HCT116 (cell line): ENCODE measurements at regions not wholly inside any gene's neighbourhood (a gene's known extent, or its start where the extent isn't known, plus 50 kb on each side); places are given as distances from the start of the nearest gene placed in this dataset.

Experiments
- ATAC-seq: fragments of 200-7000 bp; cut with Tn5 transposase; 2 replicates; pipeline ENCODE4 v1.9.1; 2020; ENCODE audit warnings: mild to moderate bottlenecking, moderate library complexity
- BruUV-seq: library from RNA; stranded (reverse); fragments of 400-500 nt; replicated peaks from 2 replicates; lab custom pipeline; 2021; lab: Mats Ljungman, UMichigan
- CTCF ChIA-PET: fragments of 300-600 bp; sonication (Branson Sonifier 250); formaldehyde crosslinking; loops from one replicate; lab custom pipeline; 2021; ENCODE audit warnings: antibody characterized with exemption; lab: Charles Lee
- POLR2A ChIA-PET: fragments of 300-600, 350-600 bp; sonication (Branson Sonifier 250); formaldehyde crosslinking; loops from one replicate; lab custom pipeline; 2021; ENCODE audit warnings: antibody characterized with exemption; lab: Charles Lee
- RAD21 ChIA-PET, 2 experiments: fragments of 300-600 bp; sonication (Branson Sonifier 250); formaldehyde crosslinking; loops; one replicate each; lab custom pipeline; 2023; ENCODE audit warnings: low total read pairs in 2 of 2; ENCODE audit not compliant: uncharacterized antibody in 2 of 2, unreplicated experiment in 2 of 2, low non-redundant PET in 1 of 2; lab: Charles Lee
- DNase-seq: peaks from one replicate; pipeline ENCODE4 v3.0.0-alpha.2; 2010; ENCODE audit warnings: low read depth, low spot score
- H2AFZ ChIP-seq: fragments of 200-600 bp; shearing (Covaris generic), sonication (generic); 2 replicates; pipeline ENCODE4 v1.6.1; 2017; ENCODE audit warnings: low read depth, mixed run types, mixed read lengths, antibody characterized with exemption, low read length; ENCODE audit not compliant: poor library complexity, severe bottlenecking
- H3K27ac ChIP-seq: 2 replicates; pipeline ENCODE4 v1.5.1; 2012; ENCODE audit warnings: low read depth, low read length
- H3K27me3 ChIP-seq: fragments of 200-600 bp; sonication (generic); 2 replicates; pipeline ENCODE4 v1.6.1; 2016; ENCODE audit warnings: mixed run types, low read length, mixed read lengths; ENCODE audit not compliant: insufficient read depth
- H3K36me3 ChIP-seq, 2 experiments: fragments of 200-500 bp in 1 of 2; fragments of 200-600 bp in 1 of 2; sonication (Bioruptor generic) in 1 of 2; sonication (generic) in 1 of 2; 2 replicates each; pipeline versions ENCODE4 v1.5.1 to v1.6.1; 2014 to 2016; ENCODE audit warnings: low read length in 2 of 2, inconsistent platforms in 1 of 2, mixed read lengths in 1 of 2, mixed run types in 1 of 2; ENCODE audit not compliant: insufficient read depth in 2 of 2, control insufficient read depth in 1 of 2
- H3K4me1 ChIP-seq, 2 experiments: fragments of 200-600 bp in 1 of 2; sonication (generic) in 1 of 2; 2 replicates each; pipeline versions ENCODE4 v1.5.1 to v1.6.1; 2012 to 2017; ENCODE audit warnings: low read length in 2 of 2, inconsistent platforms in 1 of 2, mild to moderate bottlenecking in 1 of 2, mixed read lengths in 1 of 2, mixed run types in 1 of 2, moderate library complexity in 1 of 2; ENCODE audit not compliant: insufficient read depth in 2 of 2, control insufficient read depth in 1 of 2
- H3K4me2 ChIP-seq: fragments of 200-600 bp; sonication (generic); 2 replicates; pipeline ENCODE4 v1.6.1; 2017; ENCODE audit warnings: mixed run types, low read length, mixed read lengths
- H3K4me3 ChIP-seq, 2 experiments: fragments of 200-600 bp in 1 of 2; sonication (generic) in 1 of 2; replicated peaks in 1 of 2; 2 replicates each; pipeline ENCODE4 v1.5.1; 2011 to 2016; ENCODE audit warnings: low read length in 2 of 2, control low read depth in 1 of 2, low read depth in 1 of 2, mild to moderate bottlenecking in 1 of 2, mixed read lengths in 1 of 2, mixed run types in 1 of 2
- H3K79me2 ChIP-seq: fragments of 200-600 bp; sonication (generic); 2 replicates; pipeline ENCODE4 v1.6.1; 2017; ENCODE audit warnings: mild to moderate bottlenecking, mixed run types, low read length, moderate library complexity, mixed read lengths; ENCODE audit not compliant: insufficient read depth
- H3K9ac ChIP-seq: fragments of 200-600 bp; sonication (generic); 2 replicates; pipeline ENCODE4 v1.6.1; 2016; ENCODE audit warnings: low read length, mixed read lengths
- H3K9me2 ChIP-seq: fragments of 200-600 bp; sonication (generic), shearing (Covaris generic); 2 replicates; pipeline ENCODE4 v1.6.1; 2017; ENCODE audit warnings: mixed run types, mild to moderate bottlenecking, moderate library complexity; ENCODE audit not compliant: insufficient read depth
- H3K9me3 ChIP-seq, 2 experiments: fragments of 200-500 bp in 1 of 2; fragments of 200-600 bp in 1 of 2; sonication (Bioruptor generic) in 1 of 2; sonication (generic) in 1 of 2; 2 replicates each; pipeline ENCODE4 v1.6.1; 2014 to 2017; ENCODE audit warnings: low read length in 2 of 2, mixed read lengths in 2 of 2, inconsistent platforms in 1 of 2, low read depth in 1 of 2, mild to moderate bottlenecking in 1 of 2, mixed run types in 1 of 2, moderate library complexity in 1 of 2; ENCODE audit not compliant: control insufficient read depth in 1 of 2, insufficient read depth in 1 of 2
- H4K20me1 ChIP-seq: fragments of 200-600 bp; sonication (generic), shearing (Covaris generic); 2 replicates; pipeline ENCODE4 v1.6.1; 2017; ENCODE audit warnings: mixed run types, mild to moderate bottlenecking, moderate library complexity; ENCODE audit not compliant: insufficient read depth
- ATF3 ChIP-seq: IDR thresholded peaks from 2 replicates; pipeline ENCODE4 v1.6.1; 2012
- CBX3 ChIP-seq: IDR thresholded peaks from 2 replicates; pipeline ENCODE4 v1.6.1; 2012; ENCODE audit warnings: low read depth
- EGR1 ChIP-seq: IDR thresholded peaks from 2 replicates; pipeline ENCODE4 v1.6.1; 2012; ENCODE audit warnings: low read depth
- ELF1 ChIP-seq: IDR thresholded peaks from 2 replicates; pipeline ENCODE4 v1.6.1; 2012; ENCODE audit warnings: low read depth, borderline replicate concordance
- EZH2 ChIP-seq: fragments of 200-600 bp; sonication (generic); IDR thresholded peaks from 2 replicates; pipeline ENCODE4 v1.6.1; 2017; ENCODE audit warnings: antibody characterized with exemption, mixed run types
- EZH2phosphoT487 ChIP-seq: fragments of 200-600 bp; IDR thresholded peaks from 2 replicates; pipeline ENCODE4 v1.6.1; 2018; ENCODE audit warnings: antibody characterized with exemption, borderline replicate concordance
- FOSL1 ChIP-seq: IDR thresholded peaks from 2 replicates; pipeline ENCODE4 v1.6.1; 2012; ENCODE audit warnings: low read depth
- POLR2AphosphoS5 ChIP-seq: IDR thresholded peaks from 2 replicates; pipeline ENCODE4 v1.6.1; 2011; ENCODE audit warnings: mild to moderate bottlenecking, low read depth, low read length, moderate library complexity
- RAD21 ChIP-seq: IDR thresholded peaks from 2 replicates; pipeline ENCODE4 v1.6.1; 2012; ENCODE audit warnings: low read depth, mild to moderate bottlenecking
- SIN3A ChIP-seq: IDR thresholded peaks from 2 replicates; pipeline ENCODE4 v1.6.1; 2012; ENCODE audit warnings: low read depth
- SP1 ChIP-seq: IDR thresholded peaks from 2 replicates; pipeline ENCODE4 v1.6.1; 2012; ENCODE audit warnings: low read depth
- SRF ChIP-seq: IDR thresholded peaks from 2 replicates; pipeline ENCODE4 v1.6.1; 2012; ENCODE audit warnings: low read depth
- TCF7L2 ChIP-seq: IDR thresholded peaks from 2 replicates; pipeline ENCODE4 v1.7.0; 2011; ENCODE audit warnings: borderline replicate concordance, inconsistent platforms; ENCODE audit not compliant: insufficient read depth, insufficient read length; ENCODE audit errors: extremely low read depth
- YY1 ChIP-seq: IDR thresholded peaks from 2 replicates; pipeline ENCODE4 v1.6.1; 2011; ENCODE audit warnings: low read length, low read depth, moderate library complexity, mild to moderate bottlenecking; ENCODE audit not compliant: insufficient replicate concordance; ENCODE audit errors: extremely low read depth
- ZBTB33 ChIP-seq: IDR thresholded peaks from 2 replicates; pipeline ENCODE4 v1.6.1; 2011; ENCODE audit warnings: mild to moderate bottlenecking, low read length, moderate library complexity; ENCODE audit not compliant: insufficient replicate concordance; ENCODE audit errors: extremely low read depth
- ZFX ChIP-seq: fragments of 450-650 bp; IDR thresholded peaks from 2 replicates; pipeline ENCODE4 v1.6.1; 2017
- ZNF274 ChIP-seq: fragments of 200-500 bp; sonication (Bioruptor generic); IDR thresholded peaks from 2 replicates; pipeline ENCODE4 v1.6.1; 2014; ENCODE audit warnings: mild to moderate bottlenecking, low read depth, low read length, inconsistent platforms
- intact Hi-C: fragments of 100-400 bp; cut with micrococcal nuclease; formaldehyde crosslinking; loops from 2 replicates; pipeline ENCODE4 v1.10.0; 2022

GRCh38 chr7:3236268-3236667 is 64.8 kb upstream of the SDK1 start:
- DNase-seq (no peak), ATAC-seq (no peak)
- ChIA-PET POLR2A (no interaction called here), RAD21 (no interaction called here), CTCF (no interaction called here)
- Histone ChIP-seq H2AFZ (no peak overlapping the region), H4K20me1 (no peaks in the 10 kb centered on the region), H3K36me3 (no peaks in the 10 kb centered on the region), H3K9me3 (no peaks in the 10 kb centered on the region), H3K9ac (no peak overlapping the region), H3K4me2 (no peak overlapping the region), H3K9me2 (no peaks in the 10 kb centered on the region), H3K27me3 (peaks cover 3% of the 10 kb centered on the region; the same call in 1 of the 2 replicates), H3K4me1 (no peaks in the 10 kb centered on the region), H3K27ac (no peak overlapping the region), H3K4me3 (no peak overlapping the region), H3K79me2 (no peaks in the 10 kb centered on the region)
- no TSS peak for BruUV-seq
- TF ChIP-seq ZBTB33 (no peak), EZH2 (no peak), SRF (no peak), EZH2phosphoT487 (no peak)
- intact Hi-C loops = no loop called here

DNA sequence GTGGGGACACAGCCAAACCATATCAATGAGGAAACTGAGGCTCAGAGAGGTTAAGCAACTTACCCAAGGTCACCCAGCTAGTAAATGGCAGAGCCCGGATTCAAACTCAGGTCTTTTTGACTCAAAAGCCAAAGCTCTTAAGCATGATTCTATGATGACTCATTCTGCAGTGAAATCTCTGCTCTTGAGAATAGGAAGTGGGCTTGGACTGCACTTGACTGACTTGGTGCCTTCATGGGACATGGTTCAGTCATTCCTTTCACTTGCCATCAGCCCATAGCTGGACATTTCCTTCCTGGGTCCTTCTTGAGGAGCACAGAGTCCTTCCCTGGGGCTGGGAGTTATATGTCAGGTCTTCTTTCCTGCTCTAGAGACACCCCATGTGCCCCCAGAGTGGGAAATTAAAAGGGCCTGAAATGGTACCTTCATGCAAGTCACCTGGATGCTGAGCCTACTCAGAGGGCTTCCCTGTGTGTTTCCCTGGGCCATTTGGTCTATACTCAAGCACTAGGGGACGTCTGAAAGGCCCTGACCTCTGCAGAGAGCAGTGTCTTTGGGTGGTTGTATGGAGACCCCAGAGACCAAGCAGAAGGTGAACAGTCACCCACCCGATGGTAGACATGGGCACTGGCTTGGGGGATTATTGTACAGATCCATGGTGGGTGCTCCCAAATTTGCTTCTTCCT is 62.4 kb upstream of the SDK1 start:
- DNase-seq = no peak
- ATAC-seq = no peak
- Histone ChIP-seq H3K4me3 (no peak overlapping the region), H3K27me3 (peaks cover 3% of the 10 kb centered on the region; the same call in 1 of the 2 replicates), H3K27ac (no peak overlapping the region), H3K79me2 (no peaks in the 10 kb centered on the region), H3K9me3 (no peaks in the 10 kb centered on the region), H3K4me2 (no peak overlapping the region), H3K9ac (no peak overlapping the region), H2AFZ (no peak overlapping the region), H3K9me2 (no peaks in the 10 kb centered on the region), H3K4me1 (peaks cover 6 to 8% of the 10 kb centered on the region in 2 experiments), H4K20me1 (no peaks in the 10 kb centered on the region), H3K36me3 (no peaks in the 10 kb centered on the region)
- RAD21 ChIA-PET = no interaction called here
- POLR2A ChIA-PET = no interaction called here
- BruUV-seq = no TSS peak
- CTCF ChIA-PET = no interaction called here
- intact Hi-C loops = no loop called here
- TF ChIP-seq ATF3 = no peak
- TF ChIP-seq TCF7L2 = no peak
- TF ChIP-seq ZNF274 = no peak
- TF ChIP-seq RAD21 = no peak
- TF ChIP-seq YY1 = no peak
- no peak for TF ChIP-seq SIN3A
- TF ChIP-seq EZH2phosphoT487 = no peak
- no peak for TF ChIP-seq ZFX
- TF ChIP-seq SP1 = no peak
- no peak for TF ChIP-seq CBX3
- TF ChIP-seq POLR2AphosphoS5 = no peak
- TF ChIP-seq ELF1 = no peak
- no peak for TF ChIP-seq EGR1
- TF ChIP-seq FOSL1 = no peak
